OCI-M2 (cell line): ENCODE measurements at regions not wholly inside any gene's neighbourhood (a gene's known extent, or its start where the extent isn't known, plus 50 kb on each side); places are given as distances from the start of the nearest gene placed in this dataset.
"Not testable (repeated sequence)": the region's sequence is repeated elsewhere in the genome, so short reads cannot be mapped to it uniquely, and the experiment has no call there.

Source experiments
- DNase-seq: peaks from one replicate; lab custom pipeline; 2025; ENCODE audit not compliant: unreplicated experiment; lab: John Stamatoyannopoulos, UW

GRCh38 chr18:28284132-28284531 is 107.2 kb upstream of the CDH2 start:
- no peak for DNase-seq

GRCh38 chr18:28281400-28281799 is 104.5 kb upstream of the CDH2 start:
- no peak for DNase-seq

GRCh38 chr18:28269750-28270149 is 92.8 kb upstream of the CDH2 start:
- DNase-seq: no peak

GRCh38 chr18:28267878-28268625 is 91.1 kb upstream of the CDH2 start:
- DNase-seq: no peak

DNA sequence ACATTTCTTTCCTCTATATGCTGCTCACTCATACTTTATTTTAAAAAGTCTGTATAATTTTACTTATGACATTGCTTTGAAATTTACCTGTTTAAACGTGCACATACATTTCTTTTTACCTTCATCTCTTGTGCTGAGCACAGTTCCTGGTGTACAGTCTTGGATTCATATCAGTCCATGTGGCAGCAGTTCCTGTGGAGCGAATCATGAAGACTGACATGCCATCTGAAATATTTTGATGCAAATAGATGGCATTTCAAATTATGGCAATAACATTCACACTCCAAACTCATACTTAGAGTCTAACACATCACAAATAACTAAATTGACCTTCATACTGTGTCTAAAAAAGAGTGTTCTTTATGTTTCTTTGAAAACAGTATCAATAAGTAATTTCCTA is 90.3 kb upstream of the CDH2 start:
- no peak for DNase-seq

DNA sequence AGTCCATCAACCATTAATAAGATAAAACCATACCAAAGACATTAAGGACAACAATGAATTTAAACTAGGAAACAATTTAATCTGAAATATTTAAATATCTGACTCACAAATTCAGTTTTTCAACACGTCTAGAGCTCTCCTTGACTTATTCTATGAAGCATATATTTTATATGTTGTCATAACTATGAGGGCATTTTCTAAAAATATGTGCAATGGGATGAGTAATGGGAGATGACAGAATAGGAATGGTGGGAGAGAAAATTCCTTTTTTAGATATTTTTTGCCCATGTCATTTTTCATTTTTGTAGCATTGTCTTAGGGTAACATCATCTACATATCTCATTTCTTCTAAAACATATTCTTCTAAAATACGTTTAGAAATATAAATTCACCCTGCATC is 79.2 kb upstream of the CDH2 start:
- DNase-seq: no peak

DNA sequence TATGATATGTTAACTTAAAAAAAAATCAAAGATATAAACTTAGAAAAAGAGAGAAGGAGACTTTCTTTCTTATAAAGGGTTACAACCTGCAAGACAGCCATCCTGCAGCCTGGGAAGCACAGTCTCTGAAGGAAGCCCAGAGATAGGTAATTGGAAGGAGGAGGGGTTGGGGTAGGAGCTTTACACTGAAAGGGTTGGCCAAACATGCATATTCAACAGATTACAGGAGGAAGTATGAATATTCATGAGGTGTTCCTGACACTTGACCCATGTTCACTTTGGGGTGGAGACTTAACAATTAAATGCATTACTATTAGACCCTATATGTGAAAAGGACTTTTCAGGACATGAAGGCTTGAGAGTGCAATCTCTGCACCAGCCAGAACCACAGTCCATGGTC is 71.7 kb upstream of the CDH2 start:
- no peak for DNase-seq

- DNase-seq: not testable (repeated sequence)
These were observed 63.7 kb upstream of the CDH2 start for GRCh38 chr18:28240626-28241025.

DNA sequence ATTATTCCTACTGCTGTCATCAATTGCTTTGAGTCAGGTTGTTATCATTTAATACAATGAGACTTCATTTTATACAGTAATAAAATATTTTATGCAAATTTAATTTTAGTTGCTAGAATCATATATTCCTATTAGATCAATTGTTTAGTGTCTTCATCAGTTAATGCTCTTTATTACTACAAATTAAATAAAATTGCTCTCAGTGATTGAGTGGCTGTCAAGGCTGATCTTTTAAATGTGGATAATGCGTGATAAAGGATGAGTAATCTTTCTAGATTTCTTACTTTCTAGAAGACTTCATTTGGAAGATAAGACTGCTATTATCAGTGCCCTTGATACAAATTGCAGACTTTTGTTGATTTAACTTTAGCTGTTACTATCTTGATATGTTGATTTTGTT is 59.6 kb upstream of the CDH2 start:
- no peak for DNase-seq
